HCT116 (cell line): ENCODE measurements at regions not wholly inside any gene's neighbourhood (a gene's known extent, or its start where the extent isn't known, plus 50 kb on each side); places are given as distances from the start of the nearest gene placed in this dataset.

Experiments used
- ATAC-seq: fragments of 200-7000 bp; cut with Tn5 transposase; 2 replicates; pipeline ENCODE4 v1.9.1; 2020; ENCODE audit warnings: mild to moderate bottlenecking, moderate library complexity
- BruUV-seq: library from RNA; stranded (reverse); fragments of 400-500 nt; replicated peaks from 2 replicates; lab custom pipeline; 2021; lab: Mats Ljungman, UMichigan
- CTCF ChIA-PET: fragments of 300-600 bp; sonication (Branson Sonifier 250); formaldehyde crosslinking; loops from one replicate; lab custom pipeline; 2021; ENCODE audit warnings: antibody characterized with exemption; lab: Charles Lee
- POLR2A ChIA-PET: fragments of 300-600, 350-600 bp; sonication (Branson Sonifier 250); formaldehyde crosslinking; loops from one replicate; lab custom pipeline; 2021; ENCODE audit warnings: antibody characterized with exemption; lab: Charles Lee
- RAD21 ChIA-PET, 2 experiments: fragments of 300-600 bp; sonication (Branson Sonifier 250); formaldehyde crosslinking; loops; one replicate each; lab custom pipeline; 2023; ENCODE audit warnings: low total read pairs in 2 of 2; ENCODE audit not compliant: uncharacterized antibody in 2 of 2, unreplicated experiment in 2 of 2, low non-redundant PET in 1 of 2; lab: Charles Lee
- DNase-seq: peaks from one replicate; pipeline ENCODE4 v3.0.0-alpha.2; 2010; ENCODE audit warnings: low read depth, low spot score
- H2AFZ ChIP-seq: fragments of 200-600 bp; shearing (Covaris generic), sonication (generic); 2 replicates; pipeline ENCODE4 v1.6.1; 2017; ENCODE audit warnings: low read depth, mixed run types, mixed read lengths, antibody characterized with exemption, low read length; ENCODE audit not compliant: poor library complexity, severe bottlenecking
- H3K27ac ChIP-seq: 2 replicates; pipeline ENCODE4 v1.5.1; 2012; ENCODE audit warnings: low read depth, low read length
- H3K27me3 ChIP-seq: fragments of 200-600 bp; sonication (generic); 2 replicates; pipeline ENCODE4 v1.6.1; 2016; ENCODE audit warnings: mixed run types, low read length, mixed read lengths; ENCODE audit not compliant: insufficient read depth
- H3K36me3 ChIP-seq, 2 experiments: fragments of 200-500 bp in 1 of 2; fragments of 200-600 bp in 1 of 2; sonication (Bioruptor generic) in 1 of 2; sonication (generic) in 1 of 2; 2 replicates each; pipeline versions ENCODE4 v1.5.1 to v1.6.1; 2014 to 2016; ENCODE audit warnings: low read length in 2 of 2, inconsistent platforms in 1 of 2, mixed read lengths in 1 of 2, mixed run types in 1 of 2; ENCODE audit not compliant: insufficient read depth in 2 of 2, control insufficient read depth in 1 of 2
- H3K4me1 ChIP-seq, 2 experiments: fragments of 200-600 bp in 1 of 2; sonication (generic) in 1 of 2; 2 replicates each; pipeline versions ENCODE4 v1.5.1 to v1.6.1; 2012 to 2017; ENCODE audit warnings: low read length in 2 of 2, inconsistent platforms in 1 of 2, mild to moderate bottlenecking in 1 of 2, mixed read lengths in 1 of 2, mixed run types in 1 of 2, moderate library complexity in 1 of 2; ENCODE audit not compliant: insufficient read depth in 2 of 2, control insufficient read depth in 1 of 2
- H3K4me2 ChIP-seq: fragments of 200-600 bp; sonication (generic); 2 replicates; pipeline ENCODE4 v1.6.1; 2017; ENCODE audit warnings: mixed run types, low read length, mixed read lengths
- H3K4me3 ChIP-seq, 2 experiments: fragments of 200-600 bp in 1 of 2; sonication (generic) in 1 of 2; replicated peaks in 1 of 2; 2 replicates each; pipeline ENCODE4 v1.5.1; 2011 to 2016; ENCODE audit warnings: low read length in 2 of 2, control low read depth in 1 of 2, low read depth in 1 of 2, mild to moderate bottlenecking in 1 of 2, mixed read lengths in 1 of 2, mixed run types in 1 of 2
- H3K79me2 ChIP-seq: fragments of 200-600 bp; sonication (generic); 2 replicates; pipeline ENCODE4 v1.6.1; 2017; ENCODE audit warnings: mild to moderate bottlenecking, mixed run types, low read length, moderate library complexity, mixed read lengths; ENCODE audit not compliant: insufficient read depth
- H3K9ac ChIP-seq: fragments of 200-600 bp; sonication (generic); 2 replicates; pipeline ENCODE4 v1.6.1; 2016; ENCODE audit warnings: low read length, mixed read lengths
- H3K9me2 ChIP-seq: fragments of 200-600 bp; sonication (generic), shearing (Covaris generic); 2 replicates; pipeline ENCODE4 v1.6.1; 2017; ENCODE audit warnings: mixed run types, mild to moderate bottlenecking, moderate library complexity; ENCODE audit not compliant: insufficient read depth
- H3K9me3 ChIP-seq, 2 experiments: fragments of 200-500 bp in 1 of 2; fragments of 200-600 bp in 1 of 2; sonication (Bioruptor generic) in 1 of 2; sonication (generic) in 1 of 2; 2 replicates each; pipeline ENCODE4 v1.6.1; 2014 to 2017; ENCODE audit warnings: low read length in 2 of 2, mixed read lengths in 2 of 2, inconsistent platforms in 1 of 2, low read depth in 1 of 2, mild to moderate bottlenecking in 1 of 2, mixed run types in 1 of 2, moderate library complexity in 1 of 2; ENCODE audit not compliant: control insufficient read depth in 1 of 2, insufficient read depth in 1 of 2
- H4K20me1 ChIP-seq: fragments of 200-600 bp; sonication (generic), shearing (Covaris generic); 2 replicates; pipeline ENCODE4 v1.6.1; 2017; ENCODE audit warnings: mixed run types, mild to moderate bottlenecking, moderate library complexity; ENCODE audit not compliant: insufficient read depth
- ATF3 ChIP-seq: IDR thresholded peaks from 2 replicates; pipeline ENCODE4 v1.6.1; 2012
- CBX3 ChIP-seq: IDR thresholded peaks from 2 replicates; pipeline ENCODE4 v1.6.1; 2012; ENCODE audit warnings: low read depth
- CEBPB ChIP-seq: IDR thresholded peaks from 2 replicates; pipeline ENCODE4 v1.6.1; 2012; ENCODE audit warnings: low read depth
- CTCF ChIP-seq, 3 experiments: fragments of 200-600 bp in 1 of 3; sonication (generic) in 1 of 3; IDR thresholded peaks in 2 of 3; conservative IDR thresholded peaks in 1 of 3; 2 replicates each; pipeline ENCODE4 v1.5.1; 2012 to 2017; ENCODE audit warnings: low read depth in 2 of 3, low read length in 2 of 3, antibody characterized with exemption in 1 of 3, borderline replicate concordance in 1 of 3, control low read depth in 1 of 3, mild to moderate bottlenecking in 1 of 3, mixed read lengths in 1 of 3, mixed run types in 1 of 3, moderate library complexity in 1 of 3; ENCODE audit not compliant: insufficient read depth in 1 of 3
- EGR1 ChIP-seq: IDR thresholded peaks from 2 replicates; pipeline ENCODE4 v1.6.1; 2012; ENCODE audit warnings: low read depth
- ELF1 ChIP-seq: IDR thresholded peaks from 2 replicates; pipeline ENCODE4 v1.6.1; 2012; ENCODE audit warnings: low read depth, borderline replicate concordance
- EZH2 ChIP-seq: fragments of 200-600 bp; sonication (generic); IDR thresholded peaks from 2 replicates; pipeline ENCODE4 v1.6.1; 2017; ENCODE audit warnings: antibody characterized with exemption, mixed run types
- EZH2phosphoT487 ChIP-seq: fragments of 200-600 bp; IDR thresholded peaks from 2 replicates; pipeline ENCODE4 v1.6.1; 2018; ENCODE audit warnings: antibody characterized with exemption, borderline replicate concordance
- FOSL1 ChIP-seq: IDR thresholded peaks from 2 replicates; pipeline ENCODE4 v1.6.1; 2012; ENCODE audit warnings: low read depth
- JUND ChIP-seq: IDR thresholded peaks from 2 replicates; pipeline ENCODE4 v1.6.1; 2012
- POLR2A ChIP-seq: IDR thresholded peaks from 2 replicates; pipeline ENCODE4 v1.7.0; 2011; ENCODE audit warnings: borderline replicate concordance; ENCODE audit not compliant: insufficient read depth, insufficient read length; ENCODE audit errors: extremely low read depth
- POLR2AphosphoS5 ChIP-seq: IDR thresholded peaks from 2 replicates; pipeline ENCODE4 v1.6.1; 2011; ENCODE audit warnings: mild to moderate bottlenecking, low read depth, low read length, moderate library complexity
- RAD21 ChIP-seq: IDR thresholded peaks from 2 replicates; pipeline ENCODE4 v1.6.1; 2012; ENCODE audit warnings: low read depth, mild to moderate bottlenecking
- REST ChIP-seq: IDR thresholded peaks from 2 replicates; pipeline ENCODE4 v1.6.1; 2012; ENCODE audit warnings: low read depth
- SIN3A ChIP-seq: IDR thresholded peaks from 2 replicates; pipeline ENCODE4 v1.6.1; 2012; ENCODE audit warnings: low read depth
- SP1 ChIP-seq: IDR thresholded peaks from 2 replicates; pipeline ENCODE4 v1.6.1; 2012; ENCODE audit warnings: low read depth
- TCF7L2 ChIP-seq: IDR thresholded peaks from 2 replicates; pipeline ENCODE4 v1.7.0; 2011; ENCODE audit warnings: borderline replicate concordance, inconsistent platforms; ENCODE audit not compliant: insufficient read depth, insufficient read length; ENCODE audit errors: extremely low read depth
- YY1 ChIP-seq: IDR thresholded peaks from 2 replicates; pipeline ENCODE4 v1.6.1; 2011; ENCODE audit warnings: low read length, low read depth, moderate library complexity, mild to moderate bottlenecking; ENCODE audit not compliant: insufficient replicate concordance; ENCODE audit errors: extremely low read depth
- ZBTB33 ChIP-seq: IDR thresholded peaks from 2 replicates; pipeline ENCODE4 v1.6.1; 2011; ENCODE audit warnings: mild to moderate bottlenecking, low read length, moderate library complexity; ENCODE audit not compliant: insufficient replicate concordance; ENCODE audit errors: extremely low read depth
- ZNF274 ChIP-seq: fragments of 200-500 bp; sonication (Bioruptor generic); IDR thresholded peaks from 2 replicates; pipeline ENCODE4 v1.6.1; 2014; ENCODE audit warnings: mild to moderate bottlenecking, low read depth, low read length, inconsistent platforms
- intact Hi-C: fragments of 100-400 bp; cut with micrococcal nuclease; formaldehyde crosslinking; loops from 2 replicates; pipeline ENCODE4 v1.10.0; 2022

GRCh38 chr13:30044932-30045331 lies 194.5 kb upstream of the UBL3 start:
- no peaks in the 10 kb centered on the region for H3K4me1 ChIP-seq
- no peak for TF ChIP-seq POLR2A
- no peak for TF ChIP-seq POLR2AphosphoS5
- TF ChIP-seq EZH2, result no peak
- TF ChIP-seq ZBTB33, result no peak
- no peak for TF ChIP-seq SP1
- no peak for TF ChIP-seq REST
- TF ChIP-seq TCF7L2, result no peak
- no peak for TF ChIP-seq EZH2phosphoT487
- no peak for TF ChIP-seq RAD21
- TF ChIP-seq CEBPB, result no peak
- TF ChIP-seq CBX3, result no peak
- TF ChIP-seq YY1, result no peak
- TF ChIP-seq FOSL1, result no peak
- TF ChIP-seq CTCF (IDR thresholded peaks at IDR 0.05 in 2 of 3, conservative IDR thresholded peaks at IDR 0.05 in 1 of 3; ENCODE audit: borderline replicate concordance in 1 of 3, insufficient read depth in 1 of 3, low read depth in 2 of 3, low read length in 2 of 3), result no peak
- no peak for TF ChIP-seq SIN3A
- TF ChIP-seq ELF1, result no peak
- TF ChIP-seq ZNF274, result no peak
- TF ChIP-seq EGR1, result no peak
- TF ChIP-seq JUND, result no peak
- TF ChIP-seq ATF3, result no peak
- TF ChIP-seq, all 23 proteins: peak for 0
- intact Hi-C loops, result no loop called here
- Histone ChIP-seq H3K27ac (no peak overlapping the region), H2AFZ (no peak overlapping the region), H3K27me3 (peaks cover 2% of the 10 kb centered on the region; the same call in 1 of the 2 replicates), H3K4me2 (no peak overlapping the region), H3K36me3 (no peaks in the 10 kb centered on the region), H4K20me1 (no peaks in the 10 kb centered on the region), H3K9me2 (no peaks in the 10 kb centered on the region), H3K9ac (no peak overlapping the region), H3K79me2 (no peaks in the 10 kb centered on the region), H3K9me3 (no peaks in the 10 kb centered on the region), H3K4me3 (no peak overlapping the region)
- BruUV-seq, result no TSS peak
- DNase-seq (no peak), ATAC-seq (no peak)
- RAD21 ChIA-PET, result no interaction called here
- POLR2A ChIA-PET, result no interaction called here
- CTCF ChIA-PET, result no interaction called here
